Common myeloid progenitor, CD34-positive (primary cell): ENCODE measurements at regions not wholly inside any gene's neighbourhood (a gene's known extent, or its start where the extent isn't known, plus 50 kb on each side); places are given as distances from the start of the nearest gene placed in this dataset.
"Not testable (repeated sequence)": the region's sequence is repeated elsewhere in the genome, so short reads cannot be mapped to it uniquely, and the experiment has no call there.

Experiments
- CTCF ChIA-PET: fragments of 350-600 bp; sonication (Branson Sonifier 250); formaldehyde crosslinking; loops from one replicate; lab custom pipeline; 2021; ENCODE audit warnings: antibody characterized with exemption; lab: Charles Lee
- POLR2A ChIA-PET: fragments of 350-600 bp; sonication (Branson Sonifier 250); formaldehyde crosslinking; loops from one replicate; lab custom pipeline; 2021; ENCODE audit warnings: antibody characterized with exemption; lab: Charles Lee
- DNase-seq, 3 donors: peaks; one replicate each; pipeline versions ENCODE4 v3.0.0 to v3.0.0-alpha.2; 2013
- H3K27ac ChIP-seq, 2 experiments: 1 replicate in 1 of 2; 2 replicates in 1 of 2; pipeline ENCODE4 v1.7.0; 2013; ENCODE audit warnings: inconsistent platforms in 2 of 2, low read length in 2 of 2, mild to moderate bottlenecking in 2 of 2, low read depth in 1 of 2, moderate library complexity in 1 of 2; ENCODE audit not compliant: severe bottlenecking in 2 of 2, insufficient read depth in 1 of 2, poor library complexity in 1 of 2
- H3K27me3 ChIP-seq, 5 experiments: replicated peaks in 2 of 5; 1 replicate in 3 of 5; 2 replicates in 2 of 5; pipeline versions ENCODE4 v1.6.1 to v1.7.0; 2013; ENCODE audit warnings: low read length in 4 of 5, mild to moderate bottlenecking in 2 of 5, moderate library complexity in 2 of 5, inconsistent platforms in 1 of 5; ENCODE audit not compliant: insufficient read depth in 5 of 5, control insufficient read depth in 4 of 5
- H3K36me3 ChIP-seq, 4 experiments: 1 replicate in 2 of 4; 2 replicates in 2 of 4; pipeline versions ENCODE4 v1.6.1 to v1.7.0; 2013; ENCODE audit warnings: low read length in 3 of 4, control low read depth in 1 of 4, mild to moderate bottlenecking in 1 of 4; ENCODE audit not compliant: control insufficient read depth in 4 of 4, insufficient read depth in 4 of 4
- H3K4me1 ChIP-seq, 4 experiments: 1 replicate in 3 of 4; 2 replicates in 1 of 4; pipeline versions ENCODE4 v1.6.1 to v1.7.1; 2013; ENCODE audit warnings: low read length in 3 of 4, mild to moderate bottlenecking in 3 of 4, control low read depth in 1 of 4, inconsistent platforms in 1 of 4, moderate library complexity in 1 of 4; ENCODE audit not compliant: control insufficient read depth in 4 of 4, insufficient read depth in 4 of 4; ENCODE audit errors: control extremely low read depth in 1 of 4
- H3K4me3 ChIP-seq, 7 experiments: 1 replicate in 4 of 7; 2 replicates in 3 of 7; pipeline versions ENCODE4 v1.5.1 to v1.7.0; 2013; ENCODE audit warnings: mild to moderate bottlenecking in 7 of 7, low read length in 6 of 7, moderate library complexity in 6 of 7, inconsistent platforms in 2 of 7, low read depth in 2 of 7, control low read depth in 1 of 7; ENCODE audit not compliant: insufficient read depth in 4 of 7, control insufficient read depth in 1 of 7; ENCODE audit errors: extremely low read depth in 1 of 7
- H3K9me3 ChIP-seq, 5 experiments: 1 replicate in 4 of 5; 2 replicates in 1 of 5; pipeline versions ENCODE4 v1.6.1 to v1.7.1; 2013; ENCODE audit warnings: low read length in 4 of 5, mild to moderate bottlenecking in 2 of 5, inconsistent platforms in 1 of 5, low read depth in 1 of 5, moderate library complexity in 1 of 5; ENCODE audit not compliant: control insufficient read depth in 4 of 5, insufficient read depth in 2 of 5; ENCODE audit errors: control extremely low read depth in 1 of 5
- WGBS: methylation state at CpG from one replicate; pipeline ENCODE4 v1.1.5; 2013; ENCODE audit not compliant: insufficient coverage; 5-methylcytosine and 5-hydroxymethylcytosine counted together

- CTCF ChIA-PET, result no interaction called here
- no peak for DNase-seq
- Histone ChIP-seq H3K4me3 (no peak overlapping the region), H3K27me3 (no peaks in the 10 kb centered on the region), H3K36me3 (no peaks in the 10 kb centered on the region), H3K27ac (no peak overlapping the region), H3K9me3 (no peaks in the 10 kb centered on the region), H3K4me1 (peaks cover 0 to 6% (median 4%) of the 10 kb centered on the region in 4 experiments)
- POLR2A ChIA-PET, result no interaction called here
- 96% methylated on average over 2 of the region's 5 CpGs for WGBS
These were observed 156.7 kb downstream of the TMEM121 start for GRCh38 chr14:105682956-105683570.

- H3K27me3 ChIP-seq, H3K9me3 ChIP-seq, H3K4me3 ChIP-seq, DNase-seq, H3K4me1 ChIP-seq, H3K27ac ChIP-seq, H3K36me3 ChIP-seq, CTCF ChIA-PET, POLR2A ChIA-PET: not testable (repeated sequence)
- no CpG with 5 or more reads among the region's 14 CpGs for WGBS
These were observed 157.7 kb downstream of the TMEM121 start for GRCh38 chr14:105684056-105684455.

GRCh38 chr14:105684597-105684996 lies 158.2 kb downstream of the TMEM121 start:
- H3K9me3 ChIP-seq, H3K4me3 ChIP-seq, H3K36me3 ChIP-seq, H3K27ac ChIP-seq, POLR2A ChIA-PET, H3K4me1 ChIP-seq, DNase-seq, CTCF ChIA-PET, H3K27me3 ChIP-seq: not testable (repeated sequence)
- WGBS, result 97% methylated on average over 3 of the region's 8 CpGs

- POLR2A ChIA-PET, result no interaction called here
- H3K36me3 ChIP-seq, result no peaks in the 10 kb centered on the region
- no peaks in the 10 kb centered on the region for H3K9me3 ChIP-seq
- H3K27me3 ChIP-seq, result no peaks in the 10 kb centered on the region
- WGBS, result 89% methylated on average over 2 of the region's 2 CpGs
- H3K27ac ChIP-seq, result no peak overlapping the region
- H3K4me3 ChIP-seq, result no peak overlapping the region
- no peak for DNase-seq
- H3K4me1 ChIP-seq, result peaks cover 0 to 6% (median 2%) of the 10 kb centered on the region in 4 experiments
- CTCF ChIA-PET, result no interaction called here
These were observed 158.6 kb downstream of the TMEM121 start for GRCh38 chr14:105685003-105685402.

- POLR2A ChIA-PET, H3K36me3 ChIP-seq, H3K4me1 ChIP-seq, H3K27ac ChIP-seq, H3K27me3 ChIP-seq, H3K4me3 ChIP-seq, CTCF ChIA-PET, DNase-seq, H3K9me3 ChIP-seq: not testable (repeated sequence)
- no CpG with 5 or more reads among the region's 8 CpGs for WGBS
These were observed 159.2 kb downstream of the TMEM121 start for GRCh38 chr14:105685605-105686004.

- H3K4me1 ChIP-seq, H3K27me3 ChIP-seq, H3K4me3 ChIP-seq, CTCF ChIA-PET, POLR2A ChIA-PET, DNase-seq, H3K36me3 ChIP-seq, H3K9me3 ChIP-seq, H3K27ac ChIP-seq: not testable (repeated sequence)
- WGBS, result no CpG with 5 or more reads among the region's 7 CpGs
These were observed 159.7 kb downstream of the TMEM121 start for GRCh38 chr14:105686050-105686449.

- H3K27ac ChIP-seq, H3K36me3 ChIP-seq, H3K4me3 ChIP-seq, DNase-seq, H3K9me3 ChIP-seq, POLR2A ChIA-PET, H3K27me3 ChIP-seq, H3K4me1 ChIP-seq, CTCF ChIA-PET: not testable (repeated sequence)
- WGBS, result 92% methylated on average over 2 of the region's 34 CpGs
These were observed 160.2 kb downstream of the TMEM121 start for GRCh38 chr14:105686462-105687170.
